ENCODE measurements at regions not wholly inside any gene's neighbourhood (a gene's known extent, or its start where the extent isn't known, plus 50 kb on each side); places are given as distances from the start of the nearest gene placed in this dataset.

DNA sequence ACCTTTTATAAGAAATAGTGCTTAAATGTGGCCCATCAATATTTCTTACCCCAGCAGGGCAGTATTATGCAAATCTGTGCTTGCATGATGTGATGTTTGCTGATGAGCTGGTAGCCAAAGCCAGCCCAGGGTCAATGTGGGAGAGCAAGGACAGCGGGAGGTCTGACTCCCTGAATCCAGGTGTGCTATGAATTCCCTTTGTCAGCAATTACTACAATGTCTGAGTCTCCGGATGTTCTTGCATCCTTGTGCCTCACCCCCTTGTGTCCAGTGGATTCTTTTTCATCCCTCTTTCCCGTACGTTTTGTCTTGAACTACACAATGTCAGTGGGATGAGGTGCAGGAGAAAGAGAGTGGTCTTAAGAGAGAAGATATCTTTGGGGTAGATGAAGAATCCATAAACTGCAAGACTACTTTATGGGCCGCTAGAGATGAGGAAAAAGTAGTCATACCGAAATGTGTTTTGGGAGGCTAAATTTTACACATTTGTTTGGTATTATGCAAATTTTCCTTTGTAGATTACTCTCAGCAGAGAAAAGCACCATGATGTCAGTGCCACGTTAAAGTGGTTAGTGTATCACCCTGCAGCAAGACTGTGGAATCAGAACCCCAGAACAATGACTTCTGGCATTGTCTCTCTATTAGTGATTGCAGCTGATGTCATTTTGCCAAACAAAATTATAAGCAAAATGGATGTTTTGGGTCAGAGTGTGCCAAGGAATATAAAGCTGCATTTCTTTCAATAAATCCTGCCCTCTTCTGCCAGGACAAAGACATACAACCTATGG, 53.5 kb upstream of the TSHZ3 start:
- DNase-seq (ENCODE audit: low read depth): no peak

DNA sequence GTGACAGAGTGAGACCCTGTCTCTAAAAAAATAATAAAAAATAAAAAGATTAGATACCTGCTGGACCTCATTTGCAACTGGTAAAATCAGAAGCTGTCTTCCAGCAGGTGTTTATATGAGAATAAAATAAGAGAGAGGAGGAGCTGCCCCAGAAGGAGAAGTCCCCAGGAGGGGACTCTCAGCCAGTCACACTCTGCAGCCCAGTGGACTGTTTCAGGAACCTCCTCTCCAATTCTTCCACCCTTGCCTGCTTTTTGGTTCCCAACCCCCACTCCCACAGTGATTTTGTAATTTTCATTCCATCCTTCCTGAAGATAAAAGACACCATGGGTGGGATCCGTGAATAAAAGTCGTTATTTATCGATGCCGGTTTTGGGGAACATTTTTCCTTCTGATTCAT, 56.9 kb upstream of the TSHZ3 start:
- DNase-seq (ENCODE audit: low read depth): no peak

DNA sequence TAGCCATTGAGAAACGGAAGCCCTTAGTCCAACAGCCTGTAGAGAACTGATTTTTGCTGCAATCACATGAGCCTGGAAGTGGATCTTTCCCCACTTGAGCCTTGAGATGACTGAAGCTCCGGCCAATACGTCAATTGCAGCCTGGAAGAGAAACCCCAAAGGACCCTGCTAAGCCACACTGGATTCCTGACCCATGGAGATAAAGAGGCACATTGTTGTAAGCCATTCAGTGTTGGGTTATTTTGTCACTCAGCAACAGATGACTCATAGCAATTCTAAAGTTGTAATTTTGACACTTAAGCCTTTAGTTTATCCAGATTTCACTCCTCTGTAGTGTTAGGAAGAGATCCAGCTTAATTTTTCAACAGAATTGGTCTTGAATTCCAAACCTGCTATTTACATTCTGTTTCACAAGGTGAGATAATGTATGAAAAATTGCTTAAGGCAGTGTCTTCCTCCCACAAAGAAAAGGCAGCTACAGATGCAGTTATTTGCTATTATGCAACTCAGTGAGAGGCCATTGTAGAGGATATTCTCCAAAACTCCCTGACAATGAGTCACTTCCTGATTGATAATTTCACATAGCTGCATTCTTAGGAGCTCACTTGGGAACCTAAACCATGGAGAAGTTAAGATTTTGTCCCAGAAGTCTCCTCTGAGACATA, 59.4 kb upstream of the TSHZ3 start:
- DNase-seq (ENCODE audit: low read depth): no peak

DNA sequence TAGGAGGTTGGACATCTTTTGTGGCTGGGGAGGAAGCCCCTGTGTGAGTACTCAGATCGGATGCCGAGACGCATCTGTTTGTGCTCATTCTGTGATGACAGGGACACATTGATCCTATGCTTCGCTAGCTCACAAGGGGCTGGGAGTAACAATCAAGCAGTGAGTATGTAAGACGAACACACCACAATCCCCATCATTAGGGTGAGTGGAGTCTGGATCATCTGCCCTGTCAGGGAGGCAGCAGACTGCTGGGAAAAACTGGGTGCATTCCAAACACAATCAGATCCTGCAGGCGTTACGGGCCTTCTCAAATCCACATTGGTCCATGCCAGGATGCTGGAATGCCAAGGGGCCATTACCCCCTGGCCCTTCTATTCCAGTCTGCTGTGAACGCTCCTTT, 64.1 kb upstream of the TSHZ3 start:
- no peak for DNase-seq (ENCODE audit: low read depth)

DNA sequence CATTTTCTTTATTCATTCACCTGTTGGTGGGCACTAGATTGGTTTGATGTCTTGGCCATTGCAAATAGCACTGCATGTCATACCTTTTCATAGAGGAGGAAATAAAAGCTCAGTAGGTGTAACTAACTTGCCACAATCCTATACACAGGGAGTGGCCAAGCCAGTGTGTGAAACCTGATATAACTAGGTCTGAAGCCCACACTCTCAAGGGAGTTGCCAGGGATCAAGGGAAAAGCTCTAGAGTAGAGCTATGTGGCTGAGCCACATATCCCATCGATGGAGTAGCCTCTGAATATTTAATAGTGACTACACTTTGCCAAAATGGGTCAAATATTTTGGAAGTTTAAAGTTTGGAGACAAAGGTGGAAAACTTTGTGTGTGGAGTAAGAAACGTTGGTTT, 66.1 kb upstream of the TSHZ3 start:
- DNase-seq (ENCODE audit: low read depth): no peak

DNA sequence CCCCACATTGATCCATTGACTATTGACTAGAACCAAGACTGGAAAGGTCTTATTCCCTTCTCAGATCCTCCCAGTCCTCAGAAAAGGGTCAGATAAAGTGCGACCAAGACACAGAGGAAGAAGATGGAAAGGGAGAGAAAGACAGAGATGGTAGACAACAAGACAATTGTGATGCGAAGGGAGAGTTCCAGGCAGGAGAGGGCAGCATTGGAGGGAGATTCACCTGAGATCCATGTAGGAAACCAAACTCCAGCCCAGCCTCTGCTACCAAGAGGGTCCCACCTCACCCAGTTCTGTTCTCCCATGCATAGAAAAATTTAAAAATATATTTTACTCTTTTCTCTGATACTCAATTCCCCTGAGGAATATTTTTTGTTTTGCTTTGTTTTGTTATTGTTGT, 67.3 kb upstream of the TSHZ3 start:
- DNase-seq (ENCODE audit: low read depth): no peak

DNA sequence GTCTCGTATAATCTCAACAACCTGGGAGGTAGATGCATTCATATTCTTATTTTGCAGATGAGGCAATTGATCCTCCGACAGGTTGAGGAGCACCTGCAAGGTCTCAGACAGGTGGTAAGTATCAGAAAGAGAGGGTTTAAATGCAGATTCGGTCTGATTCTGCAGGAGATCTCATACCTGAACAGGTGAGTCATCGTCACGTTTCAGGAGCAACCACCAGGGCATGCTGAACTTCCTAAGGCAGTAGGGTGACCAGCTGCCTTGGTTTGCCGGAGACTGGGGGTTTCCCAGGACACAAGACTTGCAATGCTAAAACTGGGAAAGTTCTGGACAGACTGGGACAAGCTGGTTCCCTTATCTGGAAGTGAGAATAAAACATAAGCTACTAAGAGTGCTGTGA, 68.8 kb upstream of the TSHZ3 start:
- DNase-seq (ENCODE audit: low read depth): no peak

DNA sequence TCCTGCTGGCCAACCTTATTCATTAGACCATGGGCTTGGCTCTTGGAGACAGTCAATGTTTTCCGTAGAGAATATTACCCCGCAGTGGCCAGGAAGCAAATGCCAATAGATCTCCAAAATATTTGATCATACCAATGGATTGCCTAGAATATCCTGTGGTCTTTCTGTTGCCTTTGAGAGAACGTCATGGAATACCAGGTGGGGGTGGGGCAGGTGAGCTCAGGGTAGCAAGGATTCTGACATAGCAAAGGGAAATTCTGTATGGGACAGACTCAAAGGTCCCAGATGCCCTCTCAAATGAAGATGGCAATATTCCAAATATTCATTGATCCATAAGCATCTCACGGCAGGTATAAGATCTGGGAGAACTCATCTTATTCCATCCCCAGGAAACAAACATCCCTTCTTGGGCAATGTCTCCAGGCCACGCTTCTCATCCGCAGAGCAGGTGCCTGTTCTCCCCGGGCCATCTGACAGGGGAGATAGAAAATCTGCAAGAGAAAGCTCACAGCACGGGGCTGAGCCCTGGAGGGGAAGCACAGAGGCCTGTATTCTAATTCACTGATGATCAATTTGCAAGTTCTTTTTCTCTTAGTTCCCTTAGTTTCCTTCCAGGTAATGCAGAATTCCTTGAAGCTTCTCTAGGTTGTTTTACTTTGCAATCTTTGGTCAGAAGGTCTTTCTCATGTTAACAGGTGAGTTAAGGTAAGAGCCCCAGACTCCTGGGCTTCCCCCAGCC, 69.6 kb upstream of the TSHZ3 start:
- no peak for DNase-seq (ENCODE audit: low read depth)

DNA sequence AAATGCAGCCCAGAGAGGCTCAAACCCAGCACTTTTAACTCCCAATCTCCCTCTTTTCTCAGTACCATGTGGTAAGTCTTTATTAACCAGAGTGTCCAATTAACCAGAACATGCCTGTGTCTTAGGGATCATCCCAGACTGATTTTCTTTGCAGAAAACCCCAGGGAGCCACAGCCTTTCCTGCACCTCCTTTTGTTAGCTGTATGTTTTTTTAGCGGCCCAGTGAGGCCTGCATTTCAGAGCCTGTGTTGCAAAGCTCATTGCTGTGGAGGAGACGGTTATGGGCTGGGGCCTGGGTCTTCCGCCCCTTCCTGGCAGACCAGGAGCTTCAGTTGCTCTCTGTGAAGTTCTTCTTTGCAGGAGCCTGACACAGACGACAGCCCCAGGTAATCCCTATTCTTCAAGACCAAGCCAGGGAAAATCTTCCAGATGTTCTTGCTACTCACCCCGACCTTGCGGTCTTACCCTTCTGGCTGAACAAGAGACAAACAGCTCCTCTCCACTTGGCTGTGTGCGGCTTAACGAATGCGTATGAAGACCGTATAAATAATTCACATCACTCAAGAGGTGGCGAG, 70.7 kb upstream of the TSHZ3 start:
- DNase-seq (ENCODE audit: low read depth): no peak

DNA sequence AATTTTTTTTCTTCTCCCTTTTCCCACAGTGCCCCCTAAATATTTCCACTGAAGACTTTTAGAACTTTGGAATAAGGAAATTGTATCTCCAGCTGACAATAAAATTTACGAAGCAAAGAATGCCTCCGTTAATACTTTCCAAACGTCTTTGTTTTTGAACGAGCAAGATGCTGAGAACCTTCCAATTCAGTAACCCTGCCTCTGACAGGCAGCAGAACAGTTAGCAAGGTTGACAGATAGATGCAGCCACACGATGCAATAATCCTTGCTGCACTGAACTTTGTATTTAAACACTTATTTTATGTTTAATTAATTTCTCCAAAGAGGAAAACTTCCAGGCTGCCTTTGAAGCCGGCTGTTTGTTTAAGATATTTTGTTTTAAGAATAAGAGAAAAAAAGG, 71.8 kb upstream of the TSHZ3 start:
- DNase-seq (ENCODE audit: low read depth): no peak

DNA sequence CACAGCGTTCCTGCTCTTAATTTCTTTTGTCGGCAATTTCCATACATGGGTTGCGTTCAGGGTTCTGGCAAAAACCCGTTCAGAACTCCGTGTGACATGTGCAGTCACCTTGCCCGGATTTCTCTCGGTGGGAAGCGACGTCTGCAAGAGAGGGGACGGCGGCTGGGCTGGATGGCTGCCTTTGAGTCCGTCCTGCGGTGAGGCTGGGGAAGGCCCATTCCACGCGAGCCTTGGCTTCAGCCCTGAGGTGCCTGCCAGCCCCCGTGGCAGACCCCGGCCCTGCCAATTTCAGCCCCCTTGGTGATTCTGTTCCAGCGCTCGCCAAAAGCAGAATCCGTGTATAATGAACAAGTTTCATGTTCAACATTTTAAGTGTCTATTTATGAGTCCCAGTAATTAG, 72.6 kb upstream of the TSHZ3 start:
- DNase-seq (ENCODE audit: low read depth): no peak

DNA sequence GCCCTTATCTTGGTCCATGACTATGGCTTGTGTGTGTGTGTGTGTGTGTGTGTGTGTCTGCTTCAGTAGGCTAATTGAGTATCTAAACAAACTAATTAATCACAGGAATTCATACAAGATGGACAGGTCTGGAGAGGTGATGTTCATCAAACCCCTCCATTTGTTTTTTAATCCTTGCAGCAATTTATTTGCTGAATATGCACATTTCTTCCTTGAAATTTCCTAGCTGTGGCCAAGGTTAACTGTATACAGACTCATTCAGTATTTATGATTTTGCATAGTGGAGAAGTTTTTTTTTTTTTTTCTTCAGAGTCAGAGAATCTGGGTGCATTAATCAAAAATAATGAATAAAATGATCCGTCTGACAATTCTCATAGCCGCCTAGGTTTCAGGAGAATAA, 74.7 kb upstream of the TSHZ3 start:
- DNase-seq (ENCODE audit: low read depth): no peak

DNA sequence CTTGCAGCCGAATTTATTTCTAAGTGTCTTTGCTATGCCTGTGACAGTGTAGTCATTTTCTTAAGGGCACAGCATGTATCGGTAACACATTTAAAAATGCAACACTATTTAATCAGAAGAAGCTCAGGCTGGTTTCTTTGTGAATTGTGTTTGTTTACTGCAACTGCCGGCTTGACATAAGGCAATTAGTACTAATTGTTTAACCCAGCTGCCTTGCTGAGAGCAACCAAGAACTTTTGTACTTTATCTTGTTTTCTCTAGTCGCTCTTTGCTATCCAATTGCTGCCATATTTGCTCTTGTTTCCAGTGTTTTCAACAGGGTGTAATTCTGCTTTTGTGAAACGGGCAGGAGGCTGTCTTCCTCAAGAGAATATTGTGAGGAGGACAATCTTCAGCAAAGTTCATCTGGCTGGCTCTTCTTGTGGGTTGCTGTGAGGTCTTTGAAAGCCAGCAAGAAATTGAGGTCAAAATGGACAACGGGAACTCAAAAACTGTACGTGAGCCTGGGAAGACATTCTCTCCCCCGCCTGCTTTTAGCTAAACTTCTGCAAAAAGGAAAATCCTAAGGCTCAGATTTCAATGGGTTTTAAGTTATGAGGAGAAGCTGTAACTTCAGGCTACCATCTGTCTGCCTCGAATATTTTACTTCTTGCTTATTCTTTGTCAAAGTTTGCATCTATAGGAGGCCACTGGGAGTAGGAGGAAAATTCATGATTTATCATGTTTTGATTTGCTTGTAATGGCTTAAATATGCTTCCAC, 75.8 kb upstream of the TSHZ3 start:
- DNase-seq (ENCODE audit: low read depth): no peak

DNA sequence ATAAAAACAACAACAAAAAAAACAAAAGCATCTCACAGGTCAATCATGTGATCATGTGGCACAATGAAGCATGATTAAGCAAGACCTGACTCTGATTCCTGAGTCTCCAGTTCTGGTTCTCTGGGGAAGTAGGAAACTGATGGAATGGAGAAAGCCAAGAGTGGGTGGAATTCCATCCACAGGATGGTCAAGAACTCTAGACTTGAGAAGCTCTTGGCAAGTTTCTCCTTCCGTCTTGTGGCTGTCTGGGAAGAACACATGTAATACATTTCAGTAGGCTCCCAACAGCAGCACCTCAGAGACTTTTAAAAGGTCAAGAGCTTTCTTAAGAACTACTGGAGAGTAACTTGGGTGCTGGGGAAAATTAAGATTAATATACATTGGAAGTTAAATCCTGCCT, 78.6 kb upstream of the TSHZ3 start:
- DNase-seq (ENCODE audit: low read depth): no peak

DNA sequence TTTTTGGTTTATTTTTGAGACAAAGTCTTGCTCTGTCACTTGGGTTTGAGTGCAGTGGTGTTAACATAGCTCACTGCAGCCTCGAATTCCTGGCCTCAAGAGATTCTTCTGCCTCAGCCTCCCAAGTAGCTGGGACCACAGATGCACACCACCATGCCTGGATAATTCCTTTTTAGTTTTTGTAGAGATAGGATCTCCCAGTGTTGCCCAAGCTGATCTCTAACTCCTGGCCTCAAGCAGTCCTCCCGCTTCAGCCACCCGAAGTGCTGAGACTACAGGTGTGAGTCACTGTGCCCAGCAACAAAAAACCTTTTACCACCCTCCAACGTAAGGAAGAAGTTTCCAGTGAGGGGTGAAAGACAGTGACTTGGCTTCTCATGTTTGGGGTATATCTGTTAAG, 81.1 kb upstream of the TSHZ3 start:
- DNase-seq (ENCODE audit: low read depth): no peak

DNA sequence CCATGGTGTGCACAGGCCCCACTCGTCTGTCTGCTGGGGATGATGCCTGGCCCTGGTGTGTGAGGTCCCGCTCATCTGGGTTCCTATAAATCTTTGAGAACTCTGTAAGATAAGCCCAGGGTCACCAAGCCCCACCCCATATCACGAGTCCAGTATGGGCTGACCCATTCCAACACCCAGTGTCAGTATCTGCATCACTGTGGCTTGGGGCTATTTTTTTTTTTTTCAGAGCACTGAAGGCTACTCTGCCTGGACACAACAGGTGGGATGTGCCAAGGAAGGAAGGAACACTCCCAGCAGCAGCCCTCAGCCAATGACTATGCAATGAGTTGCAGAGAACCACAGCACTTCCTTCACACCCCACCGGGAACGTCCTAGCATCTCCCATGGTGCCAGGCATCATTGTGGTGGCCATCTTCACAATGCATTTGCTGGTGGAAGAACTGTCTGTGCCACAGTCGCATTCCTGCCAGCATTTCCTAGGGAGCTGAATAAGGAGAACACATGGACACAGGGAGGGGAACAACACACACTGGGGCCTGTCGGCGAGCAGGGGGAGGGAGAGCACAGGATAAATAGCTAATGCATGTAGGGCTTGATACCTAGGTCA, 83.1 kb upstream of the TSHZ3 start:
- no peak for DNase-seq (ENCODE audit: low read depth)

DNA sequence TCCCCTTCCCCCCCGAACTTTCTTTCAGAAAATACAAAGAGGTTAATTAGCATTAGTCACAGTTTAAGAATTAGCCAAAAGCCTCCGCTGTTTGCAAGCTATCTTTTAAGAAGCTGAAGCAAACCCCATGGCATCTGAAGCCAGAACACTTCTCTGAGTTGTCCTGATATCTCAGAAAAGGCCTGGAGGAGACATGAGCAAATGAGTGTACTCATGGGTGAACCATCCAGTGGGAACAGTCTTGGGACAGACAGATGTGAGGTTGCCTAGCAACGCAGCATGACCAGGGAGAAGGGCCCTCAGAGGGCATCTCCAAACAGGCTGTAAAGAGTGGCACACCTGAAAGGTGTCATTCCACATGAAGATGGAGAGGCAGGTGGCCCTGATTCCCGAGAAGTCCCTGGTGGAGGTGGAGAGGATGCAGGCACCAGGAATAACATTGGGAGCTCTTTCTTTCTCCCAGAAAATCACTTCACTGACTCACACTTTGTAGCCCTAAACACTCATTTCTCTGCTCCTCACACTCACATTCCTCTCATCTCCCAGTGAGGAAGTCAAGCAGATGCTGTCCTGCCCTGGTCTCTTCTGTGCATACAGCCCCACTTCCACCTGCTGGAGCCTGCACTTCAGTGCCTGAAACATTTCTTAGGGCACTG, 87.0 kb upstream of the TSHZ3 start:
- no peak for DNase-seq (ENCODE audit: low read depth)

DNA sequence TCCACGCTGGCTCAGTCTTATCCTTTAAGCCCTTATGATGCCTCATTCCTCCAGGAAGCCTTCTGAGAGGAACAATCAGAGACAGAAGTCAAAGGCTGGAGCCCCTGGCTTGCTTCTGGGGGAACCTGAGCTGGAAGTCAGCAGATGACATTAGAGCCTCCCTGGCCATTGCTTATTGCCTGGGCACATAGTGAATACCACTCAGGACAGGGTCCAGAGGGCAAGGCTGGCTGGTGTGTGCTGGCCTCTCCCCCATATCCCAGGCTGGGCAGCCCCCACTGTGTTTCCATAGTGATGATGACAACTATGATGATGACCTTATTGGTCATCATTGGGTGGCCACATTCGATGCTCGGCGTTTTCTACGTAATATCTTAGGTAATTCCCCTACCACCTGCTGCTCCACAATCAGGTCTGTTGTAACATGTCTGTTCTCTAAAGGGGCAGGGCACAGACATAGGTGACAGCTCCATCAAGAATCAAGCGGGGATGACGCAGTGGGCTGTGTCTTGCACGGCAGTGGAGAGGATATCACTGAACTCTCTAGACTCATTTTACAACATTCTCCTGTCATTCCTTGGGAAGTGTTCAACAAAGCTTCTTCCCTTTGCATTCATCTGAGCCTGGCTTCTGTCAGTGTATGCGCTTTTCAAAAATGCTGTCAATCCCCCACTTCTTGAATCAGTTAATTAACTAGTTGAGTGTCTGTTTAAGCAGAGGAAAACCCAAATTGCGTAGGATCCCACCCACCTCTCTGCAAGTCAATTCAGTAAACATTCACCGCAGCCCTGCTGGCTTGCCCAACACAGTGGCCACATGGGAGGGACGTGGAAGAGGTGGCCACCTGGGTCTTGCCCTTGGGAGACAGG, 89.4 kb upstream of the TSHZ3 start:
- no peak for DNase-seq (ENCODE audit: low read depth)

DNA sequence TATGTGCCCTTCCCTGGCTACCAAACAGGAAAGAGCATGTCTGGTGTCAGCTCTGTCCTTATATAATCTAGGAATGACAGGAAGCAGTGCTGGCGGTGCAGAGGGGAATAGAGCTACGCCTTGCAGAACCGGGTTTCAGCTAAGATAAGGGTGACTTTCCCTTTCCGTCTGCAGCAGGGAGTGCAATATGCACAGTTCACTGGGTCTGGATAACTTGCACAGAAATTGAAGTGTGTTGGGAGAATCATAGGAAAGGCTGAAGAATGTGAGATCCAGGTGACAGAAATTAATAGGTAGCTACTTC, 90.0 kb upstream of the TSHZ3 start:
- no peak for DNase-seq (ENCODE audit: low read depth)

DNA sequence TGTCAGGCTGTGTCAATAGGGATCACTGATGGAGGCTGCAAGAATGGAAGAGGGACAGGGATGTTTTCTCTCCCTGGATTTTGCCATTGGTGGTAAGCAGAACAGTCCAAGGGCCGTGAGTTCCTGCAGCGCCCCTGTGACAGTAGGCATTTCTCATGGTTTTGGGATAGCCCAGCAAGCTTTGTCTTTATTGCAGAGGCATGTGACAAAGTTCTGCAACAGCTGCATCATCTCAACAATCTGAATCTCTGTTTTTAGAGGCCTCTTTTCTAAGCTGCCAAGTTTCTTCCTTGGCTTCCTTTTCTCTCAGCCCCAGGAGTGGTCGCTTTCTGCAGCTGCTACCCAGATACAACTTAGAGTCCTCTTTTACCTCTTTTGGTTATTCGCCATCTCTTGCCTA, 95.7 kb upstream of the TSHZ3 start:
- no peak for DNase-seq (ENCODE audit: low read depth)

Measured in activated gamma-delta T cell treated with anti-CD3 and anti-CD28 coated beads, Interleukin-2, amount 50 U/mL, for 16 hours (primary cell).